Breast epithelium (tissue), 3 donors: ENCODE measurements at regions not wholly inside any gene's neighbourhood (a gene's known extent, or its start where the extent isn't known, plus 50 kb on each side); places are given as distances from the start of the nearest gene placed in this dataset.

Experiments used
- CTCF ChIP-seq, 3 donors: fragments of 450-650 bp; IDR thresholded peaks; one replicate each; pipeline ENCODE4 v1.5.1; 2016 to 2017; ENCODE audit warnings: antibody characterized with exemption in 3 of 3, mild to moderate bottlenecking in 3 of 3, moderate library complexity in 3 of 3
- POLR2A ChIP-seq: fragments of 450-650 bp; IDR thresholded peaks from one replicate; pipeline ENCODE4 v1.6.1; 2016; ENCODE audit warnings: antibody characterized with exemption, mild to moderate bottlenecking, moderate library complexity
- POLR2AphosphoS5 ChIP-seq, 3 donors: sonication (generic); formaldehyde crosslinking; IDR thresholded peaks; one replicate each; pipeline ENCODE4 v1.6.1; 2017; ENCODE audit warnings: antibody characterized with exemption in 3 of 3

GRCh38 chr3:4904811-4905695 lies 74.2 kb upstream of the BHLHE40 start:
- TF ChIP-seq CTCF (IDR thresholded peaks at IDR 0.05) (no peak), POLR2A (no peak), POLR2AphosphoS5 (IDR thresholded peaks at IDR 0.05) (no peak)
